ENCODE measurements at regions not wholly inside any gene's neighbourhood (a gene's known extent, or its start where the extent isn't known, plus 50 kb on each side); places are given as distances from the start of the nearest gene placed in this dataset.
"Not testable (repeated sequence)": the region's sequence is repeated elsewhere in the genome, so short reads cannot be mapped to it uniquely, and the experiment has no call there.

GRCh38 chr9:43089337-43089736 is 905.9 kb downstream of the SPATA31A6 start:
- H2BK5ac ChIP-seq (ENCODE audit: low read depth, low read length); H3K4me1 ChIP-seq (replicated peaks in 1 of 4; ENCODE audit: control insufficient read depth in 3 of 4, insufficient read depth in 4 of 4, low read length in 3 of 4); H3K79me1 ChIP-seq (ENCODE audit: low read depth, low read length); H3K9ac ChIP-seq (replicated peaks in 1 of 4; ENCODE audit: extremely low read depth in 1 of 4, low read depth in 3 of 4, low read length in 3 of 4); H4K91ac ChIP-seq (replicated peaks; ENCODE audit: insufficient read length, low read length); H2BK15ac ChIP-seq (ENCODE audit: low read length); H3K27me3 ChIP-seq (replicated peaks in 1 of 4; ENCODE audit: control insufficient read depth in 3 of 4, extremely low read depth in 1 of 4, insufficient read depth in 3 of 4, low read length in 3 of 4); H3K23me2 ChIP-seq (ENCODE audit: low read depth, low read length); H2BK120ac ChIP-seq (replicated peaks; ENCODE audit: low read depth, low read length); H4K8ac ChIP-seq (ENCODE audit: extremely low read depth, insufficient read depth, low read length); H3K4ac ChIP-seq (replicated peaks; ENCODE audit: insufficient read length, low read depth, low read length); H3K79me2 ChIP-seq (ENCODE audit: control insufficient read depth in 1 of 2, insufficient read depth in 2 of 2, low read length in 2 of 2); FAIRE-seq; H2BK20ac ChIP-seq (ENCODE audit: low read length); H3K4me3 ChIP-seq (ENCODE audit: extremely low read depth in 1 of 4, insufficient read depth in 2 of 4, low read depth in 3 of 4, low read length in 4 of 4); H3K36me3 ChIP-seq (ENCODE audit: control insufficient read depth in 2 of 4, insufficient read depth in 4 of 4, low read length in 3 of 4); H3K56ac ChIP-seq (replicated peaks; ENCODE audit: insufficient read length, low read depth, low read length); H3K23ac ChIP-seq (ENCODE audit: insufficient read length); H2AK5ac ChIP-seq (ENCODE audit: low read depth, low read length); H4K5ac ChIP-seq (ENCODE audit: insufficient read length, low read depth, low read length); H3K4me2 ChIP-seq (ENCODE audit: insufficient read depth in 1 of 2, low read depth in 2 of 2, low read length in 2 of 2); POLR2A ChIA-PET (ENCODE audit: partially characterized antibody); H4K20me1 ChIP-seq (replicated peaks in 1 of 2; ENCODE audit: control insufficient read depth in 1 of 2, insufficient read depth in 2 of 2, low read length in 2 of 2); H2BK12ac ChIP-seq (ENCODE audit: low read depth, low read length); H3K18ac ChIP-seq (ENCODE audit: extremely low read depth, low read length); H3K27ac ChIP-seq (ENCODE audit: low read depth, low read length); DNase-seq (ENCODE audit: low read depth in 1 of 2, low spot score in 2 of 2); CTCF ChIA-PET (ENCODE audit: partially characterized antibody); H2AFZ ChIP-seq (ENCODE audit: low read length); H3K14ac ChIP-seq (ENCODE audit: insufficient read length): not testable (repeated sequence)
- 94% methylated on average over 11 of the region's 25 CpGs; no CpG with 5 or more reads in 1 of the 2 experiments for WGBS, 2 experiments (ENCODE audit: extremely low coverage in 1 of 2, insufficient coverage in 1 of 2, insufficient read length in 1 of 2, insufficient replicate concordance in 2 of 2, low coverage in 1 of 2, low lambda C conversion rate in 2 of 2, missing lambda C conversion rate in 1 of 2)
- H3K9me3 ChIP-seq (ENCODE audit: insufficient read depth in 2 of 2, low read depth in 1 of 2, low read length in 1 of 2): peaks cover 0 to 15% of the 10 kb centered on the region in 2 experiments; a peak in 2 of 4 replicates

- not testable (repeated sequence) for FAIRE-seq; H4K8ac ChIP-seq (ENCODE audit: extremely low read depth, insufficient read depth, low read length)
Observed at GRCh38 chr9:43110376-43110775, 926.9 kb downstream of the SPATA31A6 start.

More at GRCh38 chr9:43110376-43110775, 926.9 kb downstream of the SPATA31A6 start:
- H2BK12ac ChIP-seq (ENCODE audit: low read depth, low read length); H2BK15ac ChIP-seq (ENCODE audit: low read length); H4K91ac ChIP-seq (replicated peaks; ENCODE audit: insufficient read length, low read length); H3K18ac ChIP-seq (ENCODE audit: extremely low read depth, low read length); H3K79me1 ChIP-seq (ENCODE audit: low read depth, low read length); H3K56ac ChIP-seq (replicated peaks; ENCODE audit: insufficient read length, low read depth, low read length); CTCF ChIA-PET (ENCODE audit: partially characterized antibody); H4K20me1 ChIP-seq (replicated peaks in 1 of 2; ENCODE audit: control insufficient read depth in 1 of 2, insufficient read depth in 2 of 2, low read length in 2 of 2); POLR2A ChIA-PET (ENCODE audit: partially characterized antibody); H3K23me2 ChIP-seq (ENCODE audit: low read depth, low read length); H3K4me2 ChIP-seq (ENCODE audit: insufficient read depth in 1 of 2, low read depth in 2 of 2, low read length in 2 of 2); H2AFZ ChIP-seq (ENCODE audit: low read length); H2BK5ac ChIP-seq (ENCODE audit: low read depth, low read length); H2BK20ac ChIP-seq (ENCODE audit: low read length); H3K4me1 ChIP-seq (replicated peaks in 1 of 4; ENCODE audit: control insufficient read depth in 3 of 4, insufficient read depth in 4 of 4, low read length in 3 of 4); H3K79me2 ChIP-seq (ENCODE audit: control insufficient read depth in 1 of 2, insufficient read depth in 2 of 2, low read length in 2 of 2); H4K5ac ChIP-seq (ENCODE audit: insufficient read length, low read depth, low read length); H3K27me3 ChIP-seq (replicated peaks in 1 of 4; ENCODE audit: control insufficient read depth in 3 of 4, extremely low read depth in 1 of 4, insufficient read depth in 3 of 4, low read length in 3 of 4); DNase-seq (ENCODE audit: low read depth in 1 of 2, low spot score in 2 of 2); H2BK120ac ChIP-seq (replicated peaks; ENCODE audit: low read depth, low read length); H3K23ac ChIP-seq (ENCODE audit: insufficient read length); H3K14ac ChIP-seq (ENCODE audit: insufficient read length); H3K27ac ChIP-seq (ENCODE audit: low read depth, low read length); H3K4ac ChIP-seq (replicated peaks; ENCODE audit: insufficient read length, low read depth, low read length); H3K4me3 ChIP-seq (ENCODE audit: extremely low read depth in 1 of 4, insufficient read depth in 2 of 4, low read depth in 3 of 4, low read length in 4 of 4); H3K9ac ChIP-seq (replicated peaks in 1 of 4; ENCODE audit: extremely low read depth in 1 of 4, low read depth in 3 of 4, low read length in 3 of 4); H3K36me3 ChIP-seq (ENCODE audit: control insufficient read depth in 2 of 4, insufficient read depth in 4 of 4, low read length in 3 of 4); H2AK5ac ChIP-seq (ENCODE audit: low read depth, low read length): not testable (repeated sequence)
- WGBS, 2 experiments (ENCODE audit: extremely low coverage in 1 of 2, insufficient coverage in 1 of 2, insufficient read length in 1 of 2, insufficient replicate concordance in 2 of 2, low coverage in 1 of 2, low lambda C conversion rate in 2 of 2, missing lambda C conversion rate in 1 of 2): 92% methylated on average over 9 of the region's 9 CpGs; no CpG with 5 or more reads in 1 of the 2 experiments
- peaks cover 0 to 26% of the 10 kb centered on the region in 2 experiments; a peak in 3 of 4 replicates for H3K9me3 ChIP-seq (ENCODE audit: insufficient read depth in 2 of 2, low read depth in 1 of 2, low read length in 1 of 2)

Measured in H1 (cell line).